Endothelial cell of umbilical vein (primary cell): ENCODE measurements at regions not wholly inside any gene's neighbourhood (a gene's known extent, or its start where the extent isn't known, plus 50 kb on each side); places are given as distances from the start of the nearest gene placed in this dataset.

ENCODE experiments used
- BruUV-seq: library from RNA; stranded (reverse); fragments of 400-500 nt; replicated peaks from 2 replicates; lab custom pipeline; 2021; lab: Mats Ljungman, UMichigan
- CTCF ChIA-PET: fragments of 300-600, 350-600 bp; sonication (Branson Sonifier 250); formaldehyde crosslinking; loops from one replicate; lab custom pipeline; 2021; ENCODE audit warnings: antibody characterized with exemption, inconsistent platforms; lab: Charles Lee
- POLR2A ChIA-PET: fragments of 300-600, 350-600 bp; sonication (Branson Sonifier 250); formaldehyde crosslinking; loops from one replicate; lab custom pipeline; 2021; ENCODE audit warnings: antibody characterized with exemption, inconsistent platforms; lab: Charles Lee
- DNase-seq: peaks from one replicate; pipeline ENCODE4 v3.0.0-alpha.2; 2011; ENCODE audit warnings: low read depth, low spot score
- FAIRE-seq: peaks from 2 replicates; lab custom pipeline; 2011; peaks lifted over from hg19 to GRCh38; lab: Jason Lieb, UNC
- H2AFZ ChIP-seq: 2 replicates; pipeline ENCODE4 v1.6.0; 2012; ENCODE audit warnings: low read depth, low read length, control low read depth, inconsistent platforms
- H3K27ac ChIP-seq: 2 replicates; pipeline ENCODE4 v1.5.1; 2011; ENCODE audit warnings: low read depth, mild to moderate bottlenecking, control low read depth, low read length, moderate library complexity; ENCODE audit not compliant: insufficient read depth
- H3K27me3 ChIP-seq, 2 experiments: 2 replicates each; pipeline versions ENCODE4 v1.6.0 to v1.6.1; 2011; ENCODE audit warnings: low read length in 2 of 2, mixed read lengths in 1 of 2; ENCODE audit not compliant: control insufficient read depth in 2 of 2, insufficient read depth in 2 of 2
- H3K36me3 ChIP-seq, 2 experiments: 2 replicates in 1 of 2; 3 replicates in 1 of 2; pipeline ENCODE4 v1.5.1; 2011; ENCODE audit warnings: low read length in 2 of 2, mild to moderate bottlenecking in 1 of 2, moderate library complexity in 1 of 2; ENCODE audit not compliant: control insufficient read depth in 2 of 2, insufficient read depth in 2 of 2; ENCODE audit errors: extremely low read depth in 1 of 2
- H3K4me1 ChIP-seq: 3 replicates; pipeline ENCODE4 v1.5.1; 2011; ENCODE audit warnings: mild to moderate bottlenecking, low read length; ENCODE audit not compliant: control insufficient read depth, insufficient read depth; ENCODE audit errors: extremely low read depth
- H3K4me2 ChIP-seq: 2 replicates; pipeline ENCODE4 v1.6.1; 2011; ENCODE audit warnings: low read length, control low read depth, mixed read lengths; ENCODE audit not compliant: insufficient read depth
- H3K4me3 ChIP-seq, 3 experiments: fragments of 200-600 bp in 1 of 3; sonication (generic), shearing (Covaris generic) in 1 of 3; replicated peaks in 1 of 3; 2 replicates each; pipeline ENCODE4 v1.5.1; 2011 to 2016; ENCODE audit warnings: control low read depth in 3 of 3, low read length in 3 of 3, mild to moderate bottlenecking in 2 of 3, inconsistent platforms in 1 of 3, low read depth in 1 of 3, moderate library complexity in 1 of 3; ENCODE audit not compliant: insufficient read depth in 1 of 3
- H3K79me2 ChIP-seq: 2 replicates; pipeline ENCODE4 v1.6.0; 2012; ENCODE audit warnings: low read length, inconsistent platforms; ENCODE audit not compliant: control insufficient read depth, insufficient read depth
- H3K9ac ChIP-seq: replicated peaks from 2 replicates; pipeline ENCODE3; 2011; ENCODE audit warnings: low read length, control low read depth; ENCODE audit not compliant: insufficient read depth; ENCODE audit errors: extremely low read depth
- H3K9me1 ChIP-seq: replicated peaks from 3 replicates; pipeline ENCODE4 v1.6.0; 2011; ENCODE audit warnings: mild to moderate bottlenecking, low read length; ENCODE audit not compliant: control insufficient read depth, insufficient read depth; ENCODE audit errors: extremely low read depth
- H3K9me3 ChIP-seq: replicated peaks from 2 replicates; pipeline ENCODE4 v1.5.1; 2012; ENCODE audit warnings: low read length, inconsistent platforms; ENCODE audit not compliant: control insufficient read depth, insufficient read depth
- H4K20me1 ChIP-seq: replicated peaks from 2 replicates; pipeline ENCODE3; 2011; ENCODE audit warnings: mild to moderate bottlenecking, low read length; ENCODE audit not compliant: control insufficient read depth, insufficient read depth; ENCODE audit errors: extremely low read depth
- EZH2 ChIP-seq: IDR thresholded peaks from 2 replicates; pipeline ENCODE4 v1.6.1; 2012; ENCODE audit warnings: borderline replicate concordance, low read depth, mild to moderate bottlenecking, moderate library complexity, low read length, inconsistent platforms; ENCODE audit not compliant: severe bottlenecking
- FOS ChIP-seq: IDR thresholded peaks from 2 replicates; pipeline ENCODE4 v1.6.1; 2011; ENCODE audit warnings: mild to moderate bottlenecking, low read length, moderate library complexity, borderline replicate concordance; ENCODE audit not compliant: insufficient read depth
- GATA2 ChIP-seq: IDR thresholded peaks from 2 replicates; pipeline ENCODE4 v1.7.0; 2011; ENCODE audit warnings: low read depth, mild to moderate bottlenecking, moderate library complexity, mixed read lengths, low read length; ENCODE audit not compliant: insufficient read length, insufficient read depth
- JUN ChIP-seq: IDR thresholded peaks from 2 replicates; pipeline ENCODE4 v1.6.1; 2011; ENCODE audit warnings: borderline replicate concordance, low read depth; ENCODE audit not compliant: insufficient read length, insufficient read depth
- MYC ChIP-seq: IDR thresholded peaks from one replicate; pipeline ENCODE4 v1.6.1; 2011; ENCODE audit warnings: mild to moderate bottlenecking, low read depth, low read length
- POLR2A ChIP-seq: IDR thresholded peaks from 2 replicates; pipeline ENCODE4 v1.6.1; 2012; ENCODE audit warnings: low read depth, mild to moderate bottlenecking, control low read depth, low read length
- POLR2AphosphoS5 ChIP-seq: IDR thresholded peaks from 2 replicates; pipeline ENCODE4 v1.6.1; 2012; ENCODE audit warnings: low read depth, mild to moderate bottlenecking, control low read depth, low read length, moderate library complexity; ENCODE audit not compliant: insufficient read depth
- dilution Hi-C: fragments of 300-500 bp; cut with MboI; formaldehyde crosslinking; loops from one replicate; pipeline ENCODE4 v1.15.0; 2019; ENCODE audit warnings: low sequenced_read_pairs; ENCODE audit not compliant: extremely low pct_ligation_motif_present
- intact Hi-C: fragments of 100-400 bp; cut with micrococcal nuclease; formaldehyde crosslinking; loops from one replicate; pipeline ENCODE4 v1.10.0; 2022
- TF ChIP-seq, protein P1 (sequence below): IDR thresholded peaks from 2 replicates; pipeline ENCODE4 v1.6.1; 2011; ENCODE audit not compliant: insufficient read depth, insufficient read length
- TF ChIP-seq, protein P2 (sequence below), 2 donors: IDR thresholded peaks; 1 replicate in 1 of 2; 2 replicates in 1 of 2; pipeline ENCODE4 v1.5.1; 2011; ENCODE audit warnings: low read length in 2 of 2, mild to moderate bottlenecking in 2 of 2, moderate library complexity in 2 of 2, control low read depth in 1 of 2, inconsistent platforms in 1 of 2, low read depth in 1 of 2; ENCODE audit not compliant: insufficient read depth in 1 of 2; ENCODE audit errors: extremely low read depth in 1 of 2

DNA sequence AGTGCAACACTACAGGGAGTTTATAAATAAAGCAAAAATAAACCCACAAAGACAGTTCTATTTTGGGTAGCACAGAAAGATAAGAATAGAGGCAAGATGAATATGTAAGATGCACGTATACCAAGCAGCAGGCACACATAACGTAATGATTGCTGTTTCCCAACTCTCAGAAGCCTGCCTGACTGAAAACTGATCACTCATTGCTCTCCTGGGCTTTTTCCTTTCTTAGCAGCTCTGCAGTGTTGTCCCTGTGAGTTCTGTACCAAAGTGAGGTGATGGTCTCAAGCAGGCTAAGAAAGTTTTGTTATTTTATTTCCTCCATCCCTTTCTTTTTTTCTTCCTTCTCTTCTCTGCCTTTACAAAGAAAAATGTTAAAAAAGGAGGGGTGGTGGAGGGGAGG, 522.0 kb upstream of the MAN1A1 start:
- Histone ChIP-seq H3K4me1 (no peaks in the 10 kb centered on the region), H3K27ac (no peak overlapping the region), H3K27me3 (no peaks in the 10 kb centered on the region), H3K9me3 (no peaks in the 10 kb centered on the region), H2AFZ (no peak overlapping the region), H3K79me2 (no peaks in the 10 kb centered on the region), H3K4me3 (no peak overlapping the region), H3K36me3 (no peaks in the 10 kb centered on the region), H3K9ac (no peak overlapping the region), H3K9me1 (no peaks in the 10 kb centered on the region), H4K20me1 (no peaks in the 10 kb centered on the region), H3K4me2 (no peak overlapping the region)
- POLR2A ChIA-PET = no interaction called here
- BruUV-seq = no TSS peak
- dilution Hi-C loops (no loop called here), intact Hi-C loops (no loop called here)
- no peak for DNase-seq
- FAIRE-seq = no peak
- CTCF ChIA-PET = no interaction called here
- TF ChIP-seq GATA2 = no peak
- no peak for TF ChIP-seq FOS
- no peak for TF ChIP-seq POLR2A
- TF ChIP-seq MYC = no peak
- TF ChIP-seq EZH2 = no peak
- TF ChIP-seq JUN = no peak
- TF ChIP-seq, protein P1, sequence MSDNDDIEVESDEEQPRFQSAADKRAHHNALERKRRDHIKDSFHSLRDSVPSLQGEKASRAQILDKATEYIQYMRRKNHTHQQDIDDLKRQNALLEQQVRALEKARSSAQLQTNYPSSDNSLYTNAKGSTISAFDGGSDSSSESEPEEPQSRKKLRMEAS = no peak
- TF ChIP-seq POLR2AphosphoS5 = no peak
- TF ChIP-seq, protein P2, sequence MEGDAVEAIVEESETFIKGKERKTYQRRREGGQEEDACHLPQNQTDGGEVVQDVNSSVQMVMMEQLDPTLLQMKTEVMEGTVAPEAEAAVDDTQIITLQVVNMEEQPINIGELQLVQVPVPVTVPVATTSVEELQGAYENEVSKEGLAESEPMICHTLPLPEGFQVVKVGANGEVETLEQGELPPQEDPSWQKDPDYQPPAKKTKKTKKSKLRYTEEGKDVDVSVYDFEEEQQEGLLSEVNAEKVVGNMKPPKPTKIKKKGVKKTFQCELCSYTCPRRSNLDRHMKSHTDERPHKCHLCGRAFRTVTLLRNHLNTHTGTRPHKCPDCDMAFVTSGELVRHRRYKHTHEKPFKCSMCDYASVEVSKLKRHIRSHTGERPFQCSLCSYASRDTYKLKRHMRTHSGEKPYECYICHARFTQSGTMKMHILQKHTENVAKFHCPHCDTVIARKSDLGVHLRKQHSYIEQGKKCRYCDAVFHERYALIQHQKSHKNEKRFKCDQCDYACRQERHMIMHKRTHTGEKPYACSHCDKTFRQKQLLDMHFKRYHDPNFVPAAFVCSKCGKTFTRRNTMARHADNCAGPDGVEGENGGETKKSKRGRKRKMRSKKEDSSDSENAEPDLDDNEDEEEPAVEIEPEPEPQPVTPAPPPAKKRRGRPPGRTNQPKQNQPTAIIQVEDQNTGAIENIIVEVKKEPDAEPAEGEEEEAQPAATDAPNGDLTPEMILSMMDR (IDR thresholded peaks at IDR 0.05; ENCODE audit: extremely low read depth in 1 of 2, insufficient read depth in 1 of 2, low read depth in 1 of 2, low read length in 2 of 2) = no peak
